Mucosa of descending colon (tissue), 3 donors: ENCODE measurements at regions not wholly inside any gene's neighbourhood (a gene's known extent, or its start where the extent isn't known, plus 50 kb on each side); places are given as distances from the start of the nearest gene placed in this dataset.

Source experiments
- ATAC-seq: fragments of 200-7000 bp; cut with Tn5 transposase; one replicate; pipeline ENCODE4 v1.9.1; 2020; ENCODE audit warnings: mild to moderate bottlenecking, moderate library complexity
- DNase-seq, 3 donors: peaks; one replicate each; pipeline ENCODE4 v3.0.0-alpha.2; 2020
- H3K36me3 ChIP-seq: fragments of 200-600 bp; one replicate; pipeline ENCODE4 v1.8.0; 2021; ENCODE audit warnings: low read depth, mild to moderate bottlenecking
- H3K4me1 ChIP-seq: fragments of 200-600 bp; one replicate; pipeline ENCODE4 v1.8.0; 2021; ENCODE audit warnings: low read depth, mild to moderate bottlenecking
- H3K4me3 ChIP-seq: fragments of 200-600 bp; one replicate; pipeline ENCODE4 v1.8.0; 2021; ENCODE audit warnings: mild to moderate bottlenecking
- H3K9me3 ChIP-seq: fragments of 200-600 bp; one replicate; pipeline ENCODE4 v1.8.0; 2021; ENCODE audit warnings: mild to moderate bottlenecking
- intact Hi-C, 2 donors: fragments of 100-400 bp; cut with DNase I in 1 of 2; cut with micrococcal nuclease in 1 of 2; formaldehyde crosslinking; loops; one replicate each; pipeline versions ENCODE4 v1.11.0 to v1.11.1; 2022; cut with DNase I, micrococcal nuclease
- TF ChIP-seq, protein P1 (sequence below): fragments of 200-600 bp; IDR thresholded peaks from one replicate; pipeline ENCODE4 v1.8.0; 2022; ENCODE audit warnings: antibody characterized with exemption, mild to moderate bottlenecking
- donor health status: DM: no; HTN: no; CAD: no; lungs with moderate emphysema.
- donor health status: DM: no; HTN: no; CAD: no.
- donor health status: DM: no; HTN: yes; CAD: no.

DNA sequence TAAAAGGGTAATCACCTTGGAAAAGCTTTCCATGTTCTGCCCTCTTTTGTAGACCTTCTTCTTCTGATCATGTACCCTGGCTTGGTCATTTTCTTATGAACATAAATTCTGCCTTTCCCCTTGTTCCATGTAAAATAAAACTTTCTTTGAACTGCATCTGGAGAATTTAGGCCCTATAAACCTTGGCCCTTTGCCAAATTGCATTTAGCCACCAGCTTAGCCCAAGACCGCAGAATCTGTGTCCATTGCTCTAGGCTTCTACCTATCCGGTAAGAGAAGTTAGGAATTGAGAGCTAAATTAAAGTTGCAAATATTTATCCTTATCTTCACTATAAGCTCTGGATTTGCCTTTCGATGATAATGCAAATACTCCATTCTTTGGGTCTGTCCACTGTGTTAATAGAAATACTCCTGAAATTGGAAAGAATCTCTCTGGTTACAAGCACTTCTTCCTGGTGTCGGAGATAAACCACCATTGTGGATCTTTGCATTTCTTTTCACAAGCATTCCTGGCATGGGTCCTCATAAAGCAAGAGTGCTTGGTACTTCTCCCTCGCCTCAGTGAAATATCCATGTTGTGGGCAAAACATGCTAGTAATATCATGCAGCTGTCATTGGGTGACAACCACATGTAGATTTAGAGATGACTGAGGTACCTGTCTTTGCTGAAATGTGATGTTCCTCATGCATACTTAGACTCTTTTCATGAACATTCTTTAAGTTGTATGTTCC, 698.0 kb upstream of the WWC1 start:
- Histone ChIP-seq H3K4me1 (no peaks in the 10 kb centered on the region), H3K36me3 (no peaks in the 10 kb centered on the region), H3K9me3 (no peaks in the 10 kb centered on the region), H3K4me3 (no peak overlapping the region)
- TF ChIP-seq, protein P1, sequence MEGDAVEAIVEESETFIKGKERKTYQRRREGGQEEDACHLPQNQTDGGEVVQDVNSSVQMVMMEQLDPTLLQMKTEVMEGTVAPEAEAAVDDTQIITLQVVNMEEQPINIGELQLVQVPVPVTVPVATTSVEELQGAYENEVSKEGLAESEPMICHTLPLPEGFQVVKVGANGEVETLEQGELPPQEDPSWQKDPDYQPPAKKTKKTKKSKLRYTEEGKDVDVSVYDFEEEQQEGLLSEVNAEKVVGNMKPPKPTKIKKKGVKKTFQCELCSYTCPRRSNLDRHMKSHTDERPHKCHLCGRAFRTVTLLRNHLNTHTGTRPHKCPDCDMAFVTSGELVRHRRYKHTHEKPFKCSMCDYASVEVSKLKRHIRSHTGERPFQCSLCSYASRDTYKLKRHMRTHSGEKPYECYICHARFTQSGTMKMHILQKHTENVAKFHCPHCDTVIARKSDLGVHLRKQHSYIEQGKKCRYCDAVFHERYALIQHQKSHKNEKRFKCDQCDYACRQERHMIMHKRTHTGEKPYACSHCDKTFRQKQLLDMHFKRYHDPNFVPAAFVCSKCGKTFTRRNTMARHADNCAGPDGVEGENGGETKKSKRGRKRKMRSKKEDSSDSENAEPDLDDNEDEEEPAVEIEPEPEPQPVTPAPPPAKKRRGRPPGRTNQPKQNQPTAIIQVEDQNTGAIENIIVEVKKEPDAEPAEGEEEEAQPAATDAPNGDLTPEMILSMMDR, result no peak
- ATAC-seq (no peak), DNase-seq (no peak)
- intact Hi-C loops, result no loop called here

DNA sequence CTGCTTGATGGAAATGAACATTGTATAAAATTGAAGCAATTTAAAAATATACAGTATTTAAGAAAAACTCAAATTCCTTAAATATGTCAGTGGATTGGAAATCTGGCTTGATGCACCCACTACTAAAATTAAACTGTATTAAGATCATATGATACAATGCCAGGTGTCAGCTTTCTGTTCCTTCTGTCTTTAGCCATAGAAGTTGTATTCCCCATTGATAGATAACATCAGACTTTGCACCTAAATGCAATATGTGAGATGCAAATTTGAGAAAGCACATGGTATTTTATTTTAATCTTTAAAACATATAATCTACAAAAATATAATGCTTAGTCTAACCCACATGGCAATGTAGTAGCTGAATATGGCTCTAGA, 697.4 kb upstream of the WWC1 start:
- TF ChIP-seq, protein P1, result no peak
- DNase-seq (no peak), ATAC-seq (no peak)
- H3K4me1 ChIP-seq, result no peaks in the 10 kb centered on the region
- intact Hi-C loops, result no loop called here
- H3K36me3 ChIP-seq, result no peaks in the 10 kb centered on the region
- no peaks in the 10 kb centered on the region for H3K9me3 ChIP-seq
- no peak overlapping the region for H3K4me3 ChIP-seq

DNA sequence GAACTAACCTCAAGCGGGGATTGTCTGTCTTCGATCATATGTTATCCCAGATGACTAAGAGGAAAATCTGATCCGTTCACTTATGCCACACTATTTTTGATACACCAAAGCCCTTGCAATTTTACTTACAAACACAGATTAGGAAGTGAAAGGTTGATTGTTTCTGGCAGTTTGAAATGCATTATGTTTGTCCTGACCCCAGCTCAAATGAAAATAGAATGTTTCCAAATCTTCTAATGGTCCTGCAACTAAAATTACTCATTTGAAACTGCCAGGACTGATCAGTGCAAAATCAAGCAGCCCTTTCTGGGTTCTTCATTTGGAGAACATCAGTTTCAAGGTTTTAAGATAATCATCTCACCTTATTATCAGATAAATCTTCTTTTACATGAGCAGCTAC, 696.7 kb upstream of the WWC1 start:
- Histone ChIP-seq H3K4me3 (no peak overlapping the region), H3K36me3 (no peaks in the 10 kb centered on the region), H3K4me1 (no peaks in the 10 kb centered on the region), H3K9me3 (no peaks in the 10 kb centered on the region)
- TF ChIP-seq, protein P1, result no peak
- ATAC-seq (no peak), DNase-seq (no peak)
- intact Hi-C loops, result no loop called here

DNA sequence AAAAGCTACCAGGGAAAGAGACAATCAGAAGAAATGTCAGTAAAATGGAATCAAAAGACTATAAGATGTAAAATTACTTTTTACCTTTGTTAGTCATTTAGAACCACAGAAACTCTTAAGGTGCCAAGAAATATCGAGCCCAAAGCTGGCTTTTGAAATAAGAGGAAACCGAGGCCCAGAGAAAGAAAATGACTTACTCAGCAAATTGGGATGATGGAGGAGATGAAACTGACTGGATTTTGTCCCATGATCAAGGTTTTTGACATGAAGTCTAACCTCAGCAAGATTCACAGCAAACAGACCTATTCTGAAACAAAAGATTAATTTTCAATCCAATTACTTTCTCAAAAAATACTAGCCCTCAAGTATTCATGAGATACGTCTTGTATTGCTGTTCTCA, 696.2 kb upstream of the WWC1 start:
- no peak for DNase-seq
- ATAC-seq, result no peak
- H3K9me3 ChIP-seq, result no peaks in the 10 kb centered on the region
- H3K4me3 ChIP-seq, result no peak overlapping the region
- TF ChIP-seq, protein P1, result no peak
- intact Hi-C loops, result no loop called here
- no peaks in the 10 kb centered on the region for H3K36me3 ChIP-seq
- H3K4me1 ChIP-seq, result no peaks in the 10 kb centered on the region

DNA sequence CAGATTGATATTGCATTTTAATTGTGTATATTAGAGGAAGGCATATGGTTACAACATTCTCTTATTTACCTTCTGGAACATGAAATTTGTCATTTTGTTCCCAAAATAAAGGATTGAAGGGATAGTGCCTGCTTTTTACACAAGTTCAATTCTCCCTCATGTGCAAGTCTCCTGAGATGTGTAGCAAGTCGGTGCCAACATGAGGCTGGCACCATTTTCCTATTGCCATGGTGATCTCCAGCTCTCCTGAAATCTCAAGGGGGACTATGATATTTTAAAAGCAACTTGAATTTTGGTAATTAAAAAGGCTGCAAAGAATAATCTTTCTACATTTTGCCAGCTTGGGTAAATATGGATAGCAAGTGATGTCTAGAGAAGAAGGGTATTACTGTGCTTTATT, 693.3 kb upstream of the WWC1 start:
- DNase-seq (no peak), ATAC-seq (no peak)
- Histone ChIP-seq H3K4me3 (no peak overlapping the region), H3K36me3 (no peaks in the 10 kb centered on the region), H3K4me1 (no peaks in the 10 kb centered on the region), H3K9me3 (no peaks in the 10 kb centered on the region)
- TF ChIP-seq, protein P1, result no peak
- intact Hi-C loops, result no loop called here

DNA sequence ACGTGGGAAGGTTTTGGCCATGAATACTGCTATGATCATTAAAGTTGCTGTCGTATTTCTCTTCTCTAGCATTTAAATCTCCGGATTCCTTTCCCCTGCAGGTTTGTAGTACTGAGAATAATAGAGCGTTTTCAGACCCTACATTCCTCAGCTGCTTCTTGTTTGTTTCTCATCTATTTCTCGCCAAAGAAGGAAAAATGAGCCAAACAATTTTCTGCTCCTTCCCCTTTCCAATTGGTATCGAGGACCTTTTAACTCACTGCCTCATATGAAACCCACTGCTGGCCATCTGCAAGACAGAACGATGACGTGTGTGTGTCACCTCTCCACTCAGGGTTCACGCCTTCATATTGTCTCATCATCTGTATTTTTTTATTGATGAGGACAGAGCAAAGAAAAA, 689.4 kb upstream of the WWC1 start:
- TF ChIP-seq, protein P1, result no peak
- no peaks in the 10 kb centered on the region for H3K36me3 ChIP-seq
- no peak for ATAC-seq

More for the DNA sequence above, 689.4 kb upstream of the WWC1 start:
- no peak overlapping the region for H3K4me3 ChIP-seq
- no peaks in the 10 kb centered on the region for H3K9me3 ChIP-seq
- DNase-seq, result no peak
- H3K4me1 ChIP-seq, result no peaks in the 10 kb centered on the region
- intact Hi-C loops, result no loop called here
